GM13977 (cell line): ENCODE measurements at regions not wholly inside any gene's neighbourhood (a gene's known extent, or its start where the extent isn't known, plus 50 kb on each side); places are given as distances from the start of the nearest gene placed in this dataset.
"Not testable (repeated sequence)": the region's sequence is repeated elsewhere in the genome, so short reads cannot be mapped to it uniquely, and the experiment has no call there.

ENCODE experiments used
- DNase-seq: peaks from one replicate; pipeline ENCODE4 v3.0.0; 2012; ENCODE audit warnings: low spot score
- in situ Hi-C: fragments of 300-500 bp; cut with MboI; formaldehyde crosslinking; loops from one replicate; pipeline ENCODE4 v1.12.0; 2022; ENCODE audit warnings: low sequenced_read_pairs, low pct_unique_long_range_greater_than_20kb, mixed read lengths, inconsistent platforms; ENCODE audit not compliant: unreplicated experiment
- TF ChIP-seq, protein P1 (sequence below): IDR thresholded peaks from 2 replicates; pipeline ENCODE4 v1.5.1; 2012; ENCODE audit warnings: mild to moderate bottlenecking, control low read depth; ENCODE audit not compliant: insufficient read depth; ENCODE audit errors: extremely low read depth, missing control alignments

DNA sequence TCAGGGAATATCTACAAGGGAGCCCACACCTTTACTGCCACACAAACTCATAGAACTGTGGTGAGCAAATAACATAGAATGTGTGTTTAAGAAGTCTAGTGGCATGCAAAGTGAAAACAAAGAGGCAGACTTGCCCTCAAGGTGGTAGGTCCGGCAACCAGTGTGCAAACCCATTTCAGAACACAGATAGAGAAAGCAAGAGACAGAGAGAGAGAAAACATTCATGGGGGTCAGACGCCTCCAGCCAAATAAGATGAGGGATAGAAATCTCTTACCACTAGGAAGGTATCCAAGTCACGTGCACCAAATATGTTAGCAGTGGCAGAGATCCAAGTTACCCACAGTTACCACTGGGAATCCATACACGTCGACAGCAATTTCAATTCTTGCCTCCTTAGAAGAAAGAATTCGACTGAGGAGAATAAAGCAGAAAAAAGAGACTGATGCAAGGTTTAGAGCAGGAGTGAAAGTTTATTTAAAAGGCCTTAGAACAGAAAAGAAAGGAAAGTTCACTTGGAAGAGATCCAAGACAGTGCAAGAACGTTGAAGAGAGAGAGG lies 252.8 kb downstream of the NAP1L3 start:
- DNase-seq: no peak
- in situ Hi-C loops: no loop called here
- TF ChIP-seq, protein P1, sequence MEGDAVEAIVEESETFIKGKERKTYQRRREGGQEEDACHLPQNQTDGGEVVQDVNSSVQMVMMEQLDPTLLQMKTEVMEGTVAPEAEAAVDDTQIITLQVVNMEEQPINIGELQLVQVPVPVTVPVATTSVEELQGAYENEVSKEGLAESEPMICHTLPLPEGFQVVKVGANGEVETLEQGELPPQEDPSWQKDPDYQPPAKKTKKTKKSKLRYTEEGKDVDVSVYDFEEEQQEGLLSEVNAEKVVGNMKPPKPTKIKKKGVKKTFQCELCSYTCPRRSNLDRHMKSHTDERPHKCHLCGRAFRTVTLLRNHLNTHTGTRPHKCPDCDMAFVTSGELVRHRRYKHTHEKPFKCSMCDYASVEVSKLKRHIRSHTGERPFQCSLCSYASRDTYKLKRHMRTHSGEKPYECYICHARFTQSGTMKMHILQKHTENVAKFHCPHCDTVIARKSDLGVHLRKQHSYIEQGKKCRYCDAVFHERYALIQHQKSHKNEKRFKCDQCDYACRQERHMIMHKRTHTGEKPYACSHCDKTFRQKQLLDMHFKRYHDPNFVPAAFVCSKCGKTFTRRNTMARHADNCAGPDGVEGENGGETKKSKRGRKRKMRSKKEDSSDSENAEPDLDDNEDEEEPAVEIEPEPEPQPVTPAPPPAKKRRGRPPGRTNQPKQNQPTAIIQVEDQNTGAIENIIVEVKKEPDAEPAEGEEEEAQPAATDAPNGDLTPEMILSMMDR: no peak

DNA sequence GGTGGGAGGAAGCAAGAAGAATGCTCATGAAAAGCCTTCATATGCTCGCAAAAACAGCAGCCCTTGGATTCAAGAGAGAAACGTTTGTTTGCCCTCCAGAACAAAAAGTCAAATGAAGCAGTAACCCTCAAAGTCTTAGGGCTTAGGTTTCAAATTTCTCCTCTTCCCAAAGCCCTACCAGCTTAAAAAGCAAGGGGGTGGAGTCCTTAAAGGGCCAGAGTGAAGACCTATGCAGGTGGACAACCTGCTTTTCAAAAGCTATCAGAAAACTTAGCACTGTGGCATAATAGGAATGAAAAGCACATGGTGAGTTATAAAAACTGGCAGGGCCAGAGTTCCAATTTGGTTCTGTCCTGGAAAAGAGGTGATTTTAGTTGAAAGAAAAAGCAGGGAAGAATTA lies 253.3 kb downstream of the NAP1L3 start:
- in situ Hi-C loops: no loop called here

DNA sequence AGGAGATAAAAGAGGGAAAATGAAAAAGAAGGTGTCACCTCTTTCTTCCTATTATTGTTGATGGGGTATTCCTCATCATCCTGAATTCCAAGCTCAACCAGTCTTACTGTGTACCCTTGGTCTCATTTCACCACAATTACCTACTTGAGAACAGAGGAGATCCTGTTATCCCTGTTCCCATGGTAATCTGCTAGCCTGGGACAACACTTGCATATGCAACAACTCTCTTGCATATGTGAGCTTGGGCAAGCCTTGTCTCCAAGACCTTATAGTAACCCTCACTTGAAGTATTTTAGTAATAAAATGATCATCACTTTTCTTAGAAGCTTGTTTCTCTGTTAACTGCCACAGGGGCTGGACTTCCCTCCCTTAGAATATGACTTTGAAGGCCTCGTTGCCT lies 253.7 kb downstream of the NAP1L3 start:
- DNase-seq: no peak
- TF ChIP-seq, protein P1: no peak
- in situ Hi-C loops: no loop called here

More for the DNA sequence above, 253.3 kb downstream of the NAP1L3 start:
- TF ChIP-seq, protein P1: no peak
- no peak for DNase-seq

DNA sequence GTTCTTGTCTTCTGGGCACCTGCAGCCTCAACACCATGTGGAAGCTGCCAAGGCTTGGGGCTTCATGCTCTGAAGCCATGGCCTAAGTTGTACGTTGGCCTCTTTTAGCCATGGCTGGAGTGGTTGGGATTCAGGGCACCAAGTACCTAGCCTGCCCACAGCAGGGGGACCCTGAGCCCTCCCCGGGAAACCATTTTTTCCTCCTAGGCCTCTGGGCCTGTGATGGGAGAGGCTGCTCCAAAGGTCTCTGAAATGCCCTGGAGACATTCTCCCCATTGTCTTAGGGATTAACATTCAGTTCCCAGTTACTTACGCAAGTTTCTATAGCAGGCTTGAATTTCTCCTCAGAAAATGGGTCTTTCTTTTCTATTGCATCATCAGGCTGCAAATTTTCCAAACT lies 269.3 kb downstream of the NAP1L3 start:
- in situ Hi-C loops: no loop called here
- DNase-seq: no peak
- TF ChIP-seq, protein P1: no peak

DNA sequence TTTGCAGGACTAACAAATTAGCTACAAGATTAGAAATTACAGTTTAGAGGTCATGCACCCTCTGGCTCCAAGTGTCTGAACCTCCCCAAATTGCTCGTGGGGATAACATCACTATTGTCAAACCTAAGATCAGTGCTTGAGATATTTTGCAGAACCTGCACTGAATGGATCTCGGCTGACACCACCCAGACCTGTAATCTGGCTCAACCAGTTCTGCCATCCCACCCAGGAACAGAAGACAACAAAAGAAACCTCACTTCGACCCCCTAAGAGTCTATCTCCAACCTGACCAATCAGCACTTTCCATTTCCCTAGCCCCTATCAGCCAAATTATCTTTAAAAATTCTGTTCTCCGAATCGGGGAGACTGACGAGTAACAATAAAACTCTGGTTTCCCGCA lies 318.7 kb downstream of the NAP1L3 start:
- TF ChIP-seq, protein P1: no peak
- in situ Hi-C loops: no loop called here

DNA sequence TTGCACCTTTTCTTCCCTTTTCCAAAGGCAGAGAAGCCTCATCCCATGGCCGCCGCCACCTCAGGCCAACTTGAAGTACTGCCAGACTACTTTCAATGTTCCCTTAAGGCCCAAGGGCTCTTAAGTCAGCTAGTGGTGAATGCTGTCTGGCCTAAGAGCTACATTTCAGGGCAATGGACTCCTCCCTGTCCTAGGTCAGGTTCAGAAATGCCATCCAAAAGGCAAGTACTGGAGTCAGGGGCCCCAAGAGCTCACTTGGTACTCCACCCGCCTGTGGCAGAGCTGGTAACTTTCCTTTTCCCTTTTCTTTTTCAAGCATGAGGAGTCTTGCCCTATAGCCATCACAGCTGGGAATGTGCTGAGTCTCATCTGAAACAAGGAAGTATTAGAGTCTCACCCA lies 327.1 kb downstream of the NAP1L3 start:
- TF ChIP-seq, protein P1: no peak

More for the DNA sequence above, 318.7 kb downstream of the NAP1L3 start:
- no peak for DNase-seq

DNA sequence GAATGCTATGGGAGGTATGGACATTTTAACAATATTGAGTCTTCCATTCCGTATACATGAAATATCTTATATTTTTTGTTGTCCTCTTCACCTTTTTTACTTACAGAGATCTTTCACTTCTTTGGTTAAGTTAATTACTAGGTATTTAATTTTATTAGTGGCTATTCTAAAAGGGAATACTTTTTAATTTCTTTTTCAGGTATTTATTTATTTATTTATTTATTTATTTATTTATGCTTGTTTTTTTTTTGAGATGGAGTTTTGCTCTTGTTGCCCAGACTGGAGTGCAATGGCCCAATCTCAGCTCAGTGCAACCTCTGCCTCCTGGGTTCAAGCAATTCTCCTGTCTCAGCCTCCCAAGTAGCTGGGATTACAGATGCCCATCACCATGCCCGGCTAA lies 329.1 kb downstream of the NAP1L3 start:
- DNase-seq, in situ Hi-C loops: not testable (repeated sequence)

More for the DNA sequence above, 327.1 kb downstream of the NAP1L3 start:
- no peak for DNase-seq
- in situ Hi-C loops: no loop called here
